GM18951 (cell line): ENCODE measurements at regions not wholly inside any gene's neighbourhood (a gene's known extent, or its start where the extent isn't known, plus 50 kb on each side); places are given as distances from the start of the nearest gene placed in this dataset.

Source experiments
- POLR2A ChIP-seq: IDR thresholded peaks from 4 replicates; pipeline ENCODE4 v1.6.1; 2011; ENCODE audit warnings: mild to moderate bottlenecking; ENCODE audit not compliant: insufficient read length, insufficient read depth; ENCODE audit errors: extremely low read depth
- in situ Hi-C: fragments of 300-500 bp; cut with MboI; formaldehyde crosslinking; loops from one replicate; pipeline ENCODE4 v1.12.0; 2022; ENCODE audit warnings: low sequenced_read_pairs, mixed read lengths, inconsistent platforms; ENCODE audit not compliant: unreplicated experiment

DNA sequence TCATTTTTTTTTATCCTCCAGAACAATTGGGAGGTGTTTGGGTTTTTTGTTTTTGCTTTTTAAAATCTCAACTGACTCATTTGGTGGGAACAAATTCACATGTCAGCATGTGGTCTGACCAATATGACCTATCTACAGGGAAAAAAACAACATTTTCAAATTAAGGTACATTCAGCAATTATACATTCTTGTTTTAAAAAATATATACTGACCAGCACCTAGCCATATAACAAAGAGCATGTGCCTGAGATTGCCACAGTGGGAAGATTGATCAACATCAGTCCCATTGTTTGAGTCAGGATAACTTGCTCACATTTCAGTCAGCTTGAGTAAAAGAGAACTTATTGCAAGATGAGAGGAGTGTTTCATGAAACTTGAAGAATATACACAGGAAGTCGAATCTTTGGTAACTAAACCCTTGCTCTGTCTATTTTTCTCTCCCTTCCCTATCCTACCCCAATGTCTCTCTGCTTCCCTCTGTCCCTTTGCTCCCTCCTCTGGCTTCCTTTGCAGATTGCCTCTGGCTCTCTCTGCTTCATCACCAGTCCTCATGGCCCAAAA is 163.2 kb upstream of the TAB2 start:
- in situ Hi-C loops, result no loop called here
- TF ChIP-seq POLR2A, result no peak

DNA sequence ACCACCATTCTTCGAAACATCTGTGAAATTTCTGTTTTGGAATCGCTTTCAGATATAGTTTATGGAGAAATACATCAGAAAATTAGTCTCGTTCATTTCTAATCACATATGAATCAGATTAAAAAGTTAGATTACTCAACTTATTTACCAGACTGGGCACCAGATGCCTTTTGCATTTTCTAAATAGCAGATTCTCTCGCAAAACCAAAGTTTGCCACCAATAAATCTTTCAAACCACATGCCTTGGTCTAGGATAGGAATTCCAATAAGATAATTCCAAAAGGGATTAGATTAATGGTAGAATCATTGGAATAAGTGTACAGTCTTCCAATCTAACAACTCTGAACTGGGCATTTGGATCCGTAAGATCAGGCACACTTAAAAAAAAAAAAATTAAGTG is 160.4 kb upstream of the TAB2 start:
- TF ChIP-seq POLR2A, result no peak
- in situ Hi-C loops, result no loop called here

DNA sequence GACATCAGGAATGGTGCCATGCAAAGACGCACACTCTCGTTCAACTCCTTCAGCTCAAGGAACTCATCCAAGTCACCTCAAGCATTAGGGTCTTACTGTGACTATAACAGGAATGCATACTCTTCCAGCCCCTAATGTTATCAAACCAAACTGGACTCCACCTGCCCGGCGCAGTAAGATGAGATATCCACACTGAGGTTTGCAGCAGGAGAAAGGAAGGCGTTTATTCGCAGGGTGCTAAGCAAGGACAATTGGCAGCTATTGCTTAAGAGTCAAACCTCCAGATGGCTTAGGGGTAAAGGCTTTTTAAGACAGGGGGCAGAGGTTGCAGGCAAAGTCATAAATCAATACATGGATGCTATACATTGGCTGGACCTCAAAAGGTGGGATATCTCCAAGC is 159.4 kb upstream of the TAB2 start:
- in situ Hi-C loops, result no loop called here

DNA sequence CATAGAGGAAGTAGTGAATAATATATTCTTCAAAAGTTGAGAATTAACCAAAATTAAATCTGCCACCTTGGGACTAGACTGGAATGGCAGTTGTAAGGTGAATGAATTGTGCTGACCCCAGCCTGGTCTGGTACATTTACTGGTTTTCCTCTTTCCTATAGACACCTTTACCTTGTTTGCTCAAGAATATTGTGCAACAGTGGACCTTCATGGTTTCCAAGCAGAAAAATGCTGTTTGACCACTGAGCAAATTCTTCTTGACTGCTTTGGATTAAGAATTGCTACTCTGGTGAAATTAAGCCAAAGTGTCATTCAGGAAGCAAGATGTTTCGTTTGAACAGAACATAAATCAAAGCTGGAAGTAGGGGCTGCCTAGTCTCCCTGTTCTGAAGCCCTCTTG is 156.6 kb upstream of the TAB2 start:
- in situ Hi-C loops, result no loop called here
- no peak for TF ChIP-seq POLR2A

More for the DNA sequence above, 159.4 kb upstream of the TAB2 start:
- TF ChIP-seq POLR2A, result no peak

DNA sequence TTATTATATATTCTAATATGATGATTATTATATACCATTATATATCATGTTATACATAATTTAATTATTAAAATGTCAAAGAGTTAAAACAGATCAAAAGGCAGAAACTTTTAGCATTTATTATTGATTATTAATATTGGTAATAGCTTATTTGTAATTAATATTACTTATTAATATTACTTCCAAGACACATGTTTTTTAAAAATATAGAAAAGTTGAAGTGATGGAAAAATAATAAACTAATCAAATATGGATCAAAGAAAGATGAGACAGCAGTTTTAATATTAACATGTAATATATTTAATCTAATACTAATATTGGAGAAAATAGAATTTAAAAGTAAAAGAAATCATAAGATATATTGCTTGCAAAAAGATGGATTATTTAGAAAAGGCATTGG is 154.6 kb upstream of the TAB2 start:
- no peak for TF ChIP-seq POLR2A
- in situ Hi-C loops, result no loop called here

DNA sequence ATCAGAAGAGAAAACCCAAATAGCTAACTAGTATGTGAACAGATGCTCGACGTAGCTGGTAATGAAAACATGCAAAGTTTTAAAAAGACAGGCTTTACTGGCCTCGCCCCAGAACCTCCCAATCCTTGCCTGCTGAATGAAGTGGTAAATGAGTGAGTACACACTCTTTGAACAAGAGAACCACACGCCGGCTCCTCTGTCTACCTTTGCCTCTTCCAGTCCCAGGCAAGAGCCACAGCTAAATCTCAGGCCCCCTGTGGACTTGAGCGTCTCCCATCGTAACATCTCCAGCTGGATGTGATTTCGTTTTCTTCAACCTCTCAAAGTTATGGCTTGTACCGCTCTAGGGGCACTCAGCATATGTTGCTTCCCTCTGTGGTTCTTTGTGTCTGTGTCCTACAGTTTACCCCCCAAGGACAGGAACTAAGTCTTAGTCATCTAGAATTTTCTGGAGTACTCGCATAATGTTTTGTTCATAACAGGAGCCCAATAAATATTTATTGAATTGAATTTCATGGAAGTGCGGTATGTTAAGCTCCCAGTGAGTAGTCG is 153.2 kb upstream of the TAB2 start:
- in situ Hi-C loops, result no loop called here
- TF ChIP-seq POLR2A, result no peak

DNA sequence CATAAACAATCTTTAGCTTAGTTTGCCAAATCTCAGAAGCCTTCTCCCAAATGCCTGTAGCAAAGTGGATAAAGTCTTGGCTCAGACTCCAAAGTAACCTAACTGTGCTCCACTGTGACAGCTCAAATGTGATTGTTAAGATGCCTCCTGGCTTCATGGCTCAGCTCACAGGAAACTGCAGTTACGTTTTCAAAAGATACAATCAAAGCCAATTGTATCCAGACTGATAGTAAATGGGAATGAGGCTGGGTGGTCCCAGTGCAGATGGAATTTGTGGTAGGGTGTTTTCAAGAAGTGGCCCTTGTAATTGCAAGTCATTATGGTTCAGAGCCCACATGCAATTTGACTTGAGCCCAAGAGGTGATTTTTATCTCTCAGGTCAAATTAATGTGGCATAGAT is 151.2 kb upstream of the TAB2 start:
- TF ChIP-seq POLR2A, result no peak
- in situ Hi-C loops, result no loop called here

DNA sequence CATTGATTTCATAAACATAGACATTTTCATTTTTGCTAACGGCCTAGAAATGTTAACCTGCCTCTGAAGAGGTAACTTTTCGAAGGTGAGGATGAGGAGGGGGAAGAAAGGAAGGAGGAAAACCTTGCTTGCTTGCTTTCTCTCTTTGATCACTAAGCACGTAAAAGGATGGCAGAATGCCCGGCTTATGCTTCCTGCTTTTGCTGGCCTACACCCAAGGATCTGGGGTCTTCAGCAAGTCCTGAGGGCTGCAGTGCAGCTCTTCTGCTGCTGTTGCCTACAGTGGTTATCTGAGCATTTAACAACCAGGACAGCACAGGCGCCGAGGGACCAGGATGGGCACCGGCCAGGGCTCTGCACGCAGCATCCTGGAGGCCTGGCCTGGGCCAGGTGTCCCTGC is 150.8 kb upstream of the TAB2 start:
- no peak for TF ChIP-seq POLR2A
- in situ Hi-C loops, result no loop called here

DNA sequence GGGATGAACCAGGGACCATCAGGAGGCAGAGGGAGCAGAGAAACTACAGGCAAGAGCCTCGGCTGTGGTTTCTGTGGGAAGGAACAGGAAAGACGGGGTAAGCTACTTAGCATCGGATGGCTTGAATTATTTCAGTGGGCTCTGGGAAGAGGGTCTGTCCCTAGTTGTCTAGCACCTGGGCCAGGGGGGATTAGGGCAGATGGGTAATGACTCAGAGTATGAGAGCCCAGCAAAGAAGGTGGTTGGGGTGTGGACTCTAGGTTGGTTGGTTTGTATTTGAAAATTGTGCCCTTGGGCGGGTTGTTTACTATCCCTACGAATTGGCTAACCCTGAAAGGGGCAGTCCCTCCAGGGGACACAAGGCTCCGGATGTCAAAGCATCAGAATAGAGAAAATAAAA is 148.5 kb upstream of the TAB2 start:
- TF ChIP-seq POLR2A, result no peak
- in situ Hi-C loops, result no loop called here

DNA sequence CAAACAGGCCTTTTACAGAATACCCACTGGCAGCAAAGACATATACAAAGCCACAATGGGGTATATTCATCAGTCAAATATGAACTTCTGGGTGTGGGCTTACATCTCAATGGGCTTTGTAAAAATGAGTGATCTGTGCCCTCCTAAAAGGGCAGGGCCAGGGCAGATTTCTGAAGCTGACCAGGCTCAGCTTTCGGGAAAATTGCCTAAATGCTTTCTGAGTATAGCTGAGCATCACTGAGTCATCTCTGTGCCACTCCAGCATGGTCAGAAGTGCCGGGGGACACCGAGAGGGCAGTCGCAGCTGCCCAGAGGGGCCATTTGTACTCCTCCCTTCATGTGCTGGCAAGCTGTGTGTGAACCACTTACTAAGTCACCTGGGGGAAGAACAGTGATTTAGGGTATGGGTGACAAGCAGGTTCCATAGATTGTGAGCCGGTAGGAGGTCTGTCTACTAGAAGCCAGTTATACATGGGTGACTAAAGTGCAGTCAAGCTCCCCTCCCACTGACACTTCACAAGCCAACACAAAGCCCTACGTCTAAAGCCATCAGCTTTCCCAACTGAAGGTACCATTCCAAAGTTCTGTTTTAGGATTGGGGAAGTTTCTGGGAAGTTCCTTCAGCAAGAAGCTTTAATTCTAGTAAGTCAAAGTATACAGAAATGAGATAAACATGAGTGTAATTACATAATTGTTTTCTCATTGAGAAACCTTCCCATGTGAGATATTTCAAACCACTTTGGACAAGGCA is 147.6 kb upstream of the TAB2 start:
- in situ Hi-C loops, result no loop called here
- no peak for TF ChIP-seq POLR2A

DNA sequence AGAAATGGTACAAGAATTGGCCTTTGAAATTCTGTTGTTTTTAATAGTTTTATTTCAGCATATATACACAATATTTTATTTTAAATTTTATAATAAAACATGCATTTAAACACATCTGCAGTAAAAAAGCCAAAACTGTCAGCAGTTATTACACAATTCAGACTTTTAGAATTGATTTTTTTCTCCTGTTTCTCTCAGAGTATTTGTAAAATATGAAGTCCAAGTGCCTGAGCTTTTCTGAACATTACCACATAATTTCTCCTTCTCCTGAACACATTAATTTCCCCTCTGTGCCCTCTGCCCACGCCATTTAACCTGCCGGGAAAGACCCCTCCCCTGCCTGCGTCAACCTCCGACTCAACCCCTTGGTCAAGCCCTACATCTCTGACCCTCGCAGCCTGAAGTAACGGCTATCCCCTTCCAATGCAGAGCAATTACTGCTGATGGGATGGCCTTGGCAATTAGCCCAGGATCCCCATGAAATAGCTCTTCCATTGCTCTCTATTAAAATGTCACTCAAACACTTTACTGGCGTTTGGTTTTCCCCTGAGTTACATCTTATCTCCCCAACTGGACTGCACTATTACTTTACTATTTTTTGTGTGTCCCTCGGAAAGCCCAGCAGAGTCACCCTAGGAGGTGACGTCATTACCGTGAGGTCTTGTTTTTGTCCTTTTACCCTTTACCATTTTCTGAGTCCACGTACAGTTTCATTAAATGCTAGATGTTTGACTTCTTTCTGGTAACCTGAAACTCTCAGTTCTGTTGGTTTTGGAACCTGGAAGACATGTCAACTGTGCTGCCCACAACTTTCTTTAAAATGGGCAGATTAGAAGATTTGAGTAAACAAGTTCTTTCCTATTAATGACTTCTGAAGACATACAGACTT is 146.7 kb upstream of the TAB2 start:
- in situ Hi-C loops, result no loop called here
- TF ChIP-seq POLR2A, result no peak

DNA sequence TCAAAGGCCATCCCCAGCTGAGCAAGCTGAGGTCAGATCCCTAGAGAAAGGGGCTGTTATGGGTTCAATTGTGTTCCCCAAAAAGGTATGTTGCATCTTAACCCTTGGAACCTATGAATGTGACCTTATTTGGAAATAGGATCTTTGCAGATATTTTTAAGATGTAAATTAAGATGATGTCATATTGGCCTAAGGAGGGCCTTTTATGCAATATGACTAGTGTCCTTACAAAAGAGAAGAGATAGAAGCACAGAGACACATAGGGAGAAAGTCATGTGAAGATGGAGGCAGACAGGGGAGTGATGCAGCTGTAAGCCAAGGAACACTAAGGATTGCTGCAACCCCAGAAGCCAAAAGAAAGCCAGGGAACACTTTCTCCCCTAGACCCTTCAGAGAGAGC is 144.3 kb upstream of the TAB2 start:
- TF ChIP-seq POLR2A, result no peak
- in situ Hi-C loops, result no loop called here

DNA sequence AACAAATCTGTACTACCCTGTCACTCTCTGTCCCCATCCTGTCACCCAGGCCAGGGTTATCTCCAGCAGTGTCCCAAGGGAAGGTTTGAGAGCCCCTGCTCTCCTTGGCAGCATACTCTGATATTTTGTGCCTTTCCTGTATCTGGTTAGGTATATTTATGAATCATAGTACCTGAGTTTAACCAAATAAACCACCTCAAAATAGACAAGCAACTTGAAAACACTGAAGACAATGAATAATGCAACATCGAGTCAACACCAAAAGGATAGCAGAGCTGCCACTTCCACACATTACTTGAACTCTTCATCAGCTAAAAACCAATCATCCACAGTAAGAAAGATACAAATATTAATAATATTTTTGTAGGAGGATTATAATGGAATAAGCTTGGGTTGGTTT is 142.6 kb upstream of the TAB2 start:
- in situ Hi-C loops, result no loop called here
- TF ChIP-seq POLR2A, result no peak

DNA sequence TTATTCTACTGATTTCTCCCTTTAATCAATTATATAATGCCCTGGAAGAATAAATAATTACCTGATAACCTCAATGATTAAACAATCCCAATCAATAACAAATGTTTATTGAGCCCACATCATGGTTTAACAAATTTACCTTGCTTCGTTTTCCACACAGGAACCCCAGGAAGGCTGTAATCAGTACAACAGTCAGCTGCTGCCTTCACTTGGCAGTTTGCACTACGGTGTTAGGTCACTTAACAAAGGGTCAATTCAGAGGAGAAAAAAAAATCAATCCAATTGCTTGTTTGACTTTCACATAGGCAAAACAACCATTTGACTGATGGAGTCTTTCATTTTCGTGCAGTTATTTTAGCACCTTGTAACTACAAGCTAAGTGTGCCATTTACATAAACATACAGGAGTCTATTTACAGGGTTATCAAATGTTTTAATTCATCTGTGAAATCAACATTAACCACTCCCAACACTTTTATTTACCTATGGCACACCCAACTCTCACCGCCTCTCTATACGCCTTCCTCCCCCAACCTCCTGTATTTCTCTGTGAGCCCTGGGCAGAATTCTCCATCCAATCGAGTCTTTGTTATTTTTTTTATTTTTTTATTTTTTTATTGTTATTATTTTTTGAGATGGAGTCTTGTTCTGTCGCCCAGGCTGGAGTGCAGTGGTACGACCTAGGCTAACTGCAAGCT is 140.4 kb upstream of the TAB2 start:
- in situ Hi-C loops, result no loop called here
- no peak for TF ChIP-seq POLR2A
